ENCODE measurements at regions not wholly inside any gene's neighbourhood (a gene's known extent, or its start where the extent isn't known, plus 50 kb on each side); places are given as distances from the start of the nearest gene placed in this dataset.

DNA sequence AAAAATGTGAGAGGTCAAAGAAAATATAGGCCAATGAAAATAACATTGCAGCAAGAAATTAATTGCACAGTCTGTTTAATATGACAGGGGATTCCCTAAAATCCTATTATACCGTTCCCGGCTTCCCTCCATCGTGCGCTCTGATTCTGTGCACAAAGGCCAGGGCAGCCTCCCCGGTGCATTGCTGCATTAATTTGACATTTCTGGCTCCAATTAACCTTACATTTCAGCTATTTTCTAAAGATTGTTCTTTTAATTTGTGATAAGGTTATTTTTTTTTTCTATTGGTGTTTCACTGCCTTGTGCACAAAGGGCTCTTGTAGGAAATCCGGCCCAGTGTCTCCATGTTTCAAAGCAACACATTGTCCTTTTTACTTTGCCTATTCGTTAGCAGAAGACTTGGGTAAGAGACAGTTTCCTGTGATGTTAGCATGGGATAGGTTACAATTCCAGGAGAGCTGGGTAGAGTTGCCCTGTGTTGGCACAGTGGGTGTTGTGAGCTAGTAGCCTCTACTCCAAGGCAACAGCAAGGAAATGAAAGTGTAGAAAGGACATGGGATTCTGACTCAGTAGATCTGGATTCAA, 257.3 kb upstream of the IGF1R start:
- no peak for DNase-seq

GRCh38 chr15:98391568-98391967, 256.8 kb upstream of the IGF1R start:
- no peak for DNase-seq

GRCh38 chr15:98393471-98393870, 254.9 kb upstream of the IGF1R start:
- no peak for DNase-seq

- DNase-seq: no peak
Measured at GRCh38 chr15:98394546-98394945, 253.8 kb upstream of the IGF1R start.

DNA sequence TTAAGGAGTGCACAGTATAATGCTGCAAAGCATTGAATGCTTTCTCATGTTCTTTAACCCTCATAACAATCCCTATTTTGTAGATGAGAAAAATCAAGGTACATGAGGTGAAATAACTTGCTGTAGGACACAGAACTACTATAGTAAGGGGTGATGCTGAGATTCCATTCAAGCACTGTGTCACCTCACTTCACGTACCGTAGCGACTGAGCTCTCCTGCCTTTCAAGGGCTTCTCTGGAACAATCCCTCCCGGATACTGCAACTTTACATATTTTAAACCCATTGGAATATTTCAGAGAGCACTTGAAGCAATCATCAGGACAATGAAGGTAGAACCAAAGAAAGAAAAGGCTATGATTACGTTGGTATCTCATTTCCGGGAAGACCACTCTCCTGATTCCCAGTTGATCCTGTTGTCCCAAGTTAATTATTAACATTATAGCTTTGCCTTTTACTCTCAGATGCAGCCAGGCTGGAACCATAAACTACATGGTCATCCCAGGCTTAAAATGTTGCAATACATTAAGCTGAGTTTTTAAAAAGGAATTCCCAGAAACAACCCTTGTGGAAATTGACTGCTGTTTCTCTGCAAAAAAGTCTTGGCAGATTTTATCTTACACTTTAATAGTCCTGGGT, 252.2 kb upstream of the IGF1R start:
- no peak for DNase-seq

DNA sequence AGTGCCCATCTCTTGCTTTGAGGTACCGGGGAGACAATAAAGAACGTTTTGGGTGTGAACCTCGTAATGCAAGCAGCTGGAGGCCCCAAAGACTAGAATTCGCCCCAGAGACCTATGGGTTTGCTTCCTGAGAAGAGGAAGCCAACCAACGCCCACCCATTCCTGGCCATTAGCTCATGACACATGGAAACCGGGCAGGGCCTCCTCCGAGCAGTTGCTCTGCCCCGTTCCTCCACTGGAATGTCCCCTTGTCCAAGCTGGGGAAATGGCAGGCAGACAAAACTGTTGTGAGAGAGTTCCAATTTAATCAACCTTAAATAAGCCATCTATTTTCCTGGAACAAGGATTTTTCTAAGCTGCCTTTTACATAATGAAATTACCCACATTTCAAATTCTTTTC, 250.9 kb upstream of the IGF1R start:
- DNase-seq: no peak

DNA sequence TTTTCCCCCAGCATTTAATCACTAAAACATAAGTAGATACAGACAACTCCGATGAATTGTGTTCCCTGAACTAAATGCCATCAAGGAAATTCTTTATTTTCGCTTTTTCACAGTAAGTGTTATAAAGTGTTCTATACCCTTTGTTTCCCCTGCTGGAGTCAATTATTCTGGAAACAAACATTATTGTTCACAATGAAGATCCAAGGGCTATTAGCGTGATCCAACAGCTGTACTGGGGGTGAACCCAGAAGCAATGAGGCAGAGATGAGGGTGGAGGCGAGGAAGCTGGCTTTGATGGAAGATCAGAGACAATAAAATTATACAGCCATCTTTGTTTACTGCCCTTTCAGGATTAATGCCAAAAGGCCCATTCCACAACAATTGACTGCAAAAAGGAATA, 250.3 kb upstream of the IGF1R start:
- DNase-seq: no peak

DNA sequence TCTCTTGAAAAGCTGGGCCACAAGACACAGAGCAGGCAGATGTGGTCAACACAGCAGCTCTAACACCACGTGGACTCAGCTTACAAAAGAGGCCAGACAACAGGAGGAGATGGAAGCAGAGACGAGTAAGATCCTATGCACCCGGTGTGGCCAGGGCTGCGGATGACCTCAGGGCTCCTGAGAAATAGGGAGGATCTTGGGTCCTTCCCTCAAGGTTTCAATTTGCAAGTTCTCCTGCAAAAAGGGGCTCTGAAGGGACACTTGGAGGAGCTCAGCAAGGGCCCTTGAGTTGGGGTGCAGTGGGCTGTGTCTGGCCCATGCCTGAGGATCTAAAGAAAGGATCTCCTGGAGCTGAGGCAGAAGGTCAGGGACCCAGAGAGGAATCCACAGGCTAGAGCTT, 249.5 kb upstream of the IGF1R start:
- no peak for DNase-seq

- no peak for DNase-seq
Measured at GRCh38 chr15:98400120-98400519, 248.2 kb upstream of the IGF1R start.

DNA sequence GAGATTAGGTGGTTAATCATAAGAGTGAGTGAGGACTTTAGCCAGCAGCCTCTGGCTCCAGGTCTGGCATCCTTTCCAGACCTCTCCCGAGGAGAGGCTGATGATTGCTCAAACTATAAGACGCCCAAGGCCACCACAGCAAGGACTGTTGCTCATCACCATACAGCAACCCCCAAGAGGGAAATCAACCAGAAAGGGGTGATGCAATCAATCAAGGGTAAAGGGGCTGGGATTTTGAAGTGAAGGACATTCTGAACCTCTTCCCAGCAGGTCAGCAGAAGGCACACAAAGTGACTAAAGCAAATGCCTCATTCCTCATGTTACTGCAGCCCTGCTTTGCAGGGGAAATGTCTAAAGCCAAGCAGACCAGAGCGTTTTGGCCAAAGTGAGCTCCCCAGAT, 247.3 kb upstream of the IGF1R start:
- no peak for DNase-seq

GRCh38 chr15:98402486-98402885, 245.9 kb upstream of the IGF1R start:
- DNase-seq: no peak

GRCh38 chr15:98403169-98403568, 245.2 kb upstream of the IGF1R start:
- no peak for DNase-seq

DNA sequence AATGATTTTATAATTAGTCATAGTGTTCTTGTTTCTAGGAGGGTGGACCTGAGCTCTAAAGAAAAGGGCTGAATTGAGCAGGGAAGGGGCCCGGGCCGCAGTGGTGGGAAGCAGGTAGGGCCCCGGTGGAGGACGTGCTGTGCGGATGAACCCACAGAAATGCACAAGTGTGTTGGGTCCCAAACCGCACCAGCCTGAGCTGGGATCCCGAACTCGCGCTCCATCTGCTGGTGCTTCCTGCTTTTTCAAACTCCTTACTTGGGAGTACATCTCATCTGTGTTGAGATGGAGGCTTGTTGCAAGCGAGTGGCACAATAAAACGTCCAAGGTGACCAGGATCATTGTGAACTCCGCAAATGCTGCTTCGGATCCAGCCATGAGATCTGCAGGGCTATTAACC, 244.8 kb upstream of the IGF1R start:
- DNase-seq: no peak

DNA sequence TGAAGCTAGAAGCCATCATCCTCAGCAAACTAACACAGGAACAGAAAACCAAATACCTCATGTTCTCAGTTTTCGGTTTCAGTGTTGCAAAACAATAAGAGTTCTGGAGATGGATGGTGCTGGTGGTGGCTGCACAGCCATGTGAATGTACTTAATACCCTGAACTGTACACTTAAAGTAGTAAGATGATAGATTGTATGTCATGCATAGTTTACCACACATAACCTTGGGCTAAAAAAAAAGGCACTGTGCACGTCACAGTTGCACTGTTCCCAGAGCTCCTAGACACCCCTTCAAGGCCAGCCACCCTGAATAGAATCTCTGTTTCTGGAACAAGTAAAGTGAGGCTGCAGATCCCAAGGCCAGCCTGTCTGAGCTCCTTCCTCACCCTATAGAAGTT, 243.3 kb upstream of the IGF1R start:
- no peak for DNase-seq

- DNase-seq: no peak
Measured at GRCh38 chr15:98408231-98408630, 240.1 kb upstream of the IGF1R start.

DNA sequence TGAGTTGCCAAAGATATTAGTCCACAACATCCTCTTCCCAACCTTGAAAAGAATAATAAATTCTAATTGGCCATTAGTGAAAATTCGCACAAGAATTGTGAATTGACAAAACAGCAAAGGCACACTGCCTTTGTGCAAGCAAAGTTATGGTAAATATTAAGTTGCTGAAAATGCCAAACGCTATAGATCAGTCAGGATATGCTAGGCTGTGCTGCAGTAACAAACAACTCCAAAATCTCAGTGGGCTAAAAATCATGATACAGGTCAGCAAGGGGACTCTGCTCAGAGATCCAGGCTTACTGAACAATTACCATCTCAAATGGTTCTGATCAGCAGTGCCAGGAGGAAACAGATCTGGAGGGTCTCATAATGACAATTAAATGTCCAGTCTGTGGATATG, 238.0 kb upstream of the IGF1R start:
- DNase-seq: no peak

- peak; percentile 13 for DNase-seq
Measured at GRCh38 chr15:98412852-98413251, 235.5 kb upstream of the IGF1R start.

DNA sequence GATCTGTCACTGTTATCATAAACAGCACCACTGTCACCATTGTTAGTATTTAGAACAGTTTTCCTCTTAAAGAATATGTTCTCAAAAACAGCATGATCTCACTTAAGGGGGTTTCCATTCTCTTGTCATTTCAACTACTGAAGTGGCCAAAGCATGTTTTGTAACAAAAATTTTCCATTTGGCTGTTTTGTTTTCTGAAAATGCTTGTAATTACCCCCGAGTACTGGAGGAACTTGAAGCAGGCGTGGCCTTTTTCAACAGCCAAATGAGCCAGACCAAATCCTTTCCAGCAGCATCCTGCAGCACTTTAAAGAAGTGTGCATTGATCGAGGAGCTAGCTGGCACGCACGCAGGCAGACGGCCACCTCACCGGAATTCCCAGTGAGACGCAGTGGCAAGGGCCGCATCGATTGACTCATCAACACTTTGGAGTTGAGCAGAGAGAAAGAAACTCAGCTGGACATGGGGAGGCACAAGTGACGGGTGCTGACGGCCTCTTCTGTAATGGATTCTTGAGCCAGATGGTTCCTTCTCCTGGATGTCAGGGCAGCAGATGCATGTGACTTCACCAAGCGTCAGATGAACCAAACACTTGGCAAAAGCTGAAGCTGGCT, 234.3 kb upstream of the IGF1R start:
- DNase-seq: no peak

DNA sequence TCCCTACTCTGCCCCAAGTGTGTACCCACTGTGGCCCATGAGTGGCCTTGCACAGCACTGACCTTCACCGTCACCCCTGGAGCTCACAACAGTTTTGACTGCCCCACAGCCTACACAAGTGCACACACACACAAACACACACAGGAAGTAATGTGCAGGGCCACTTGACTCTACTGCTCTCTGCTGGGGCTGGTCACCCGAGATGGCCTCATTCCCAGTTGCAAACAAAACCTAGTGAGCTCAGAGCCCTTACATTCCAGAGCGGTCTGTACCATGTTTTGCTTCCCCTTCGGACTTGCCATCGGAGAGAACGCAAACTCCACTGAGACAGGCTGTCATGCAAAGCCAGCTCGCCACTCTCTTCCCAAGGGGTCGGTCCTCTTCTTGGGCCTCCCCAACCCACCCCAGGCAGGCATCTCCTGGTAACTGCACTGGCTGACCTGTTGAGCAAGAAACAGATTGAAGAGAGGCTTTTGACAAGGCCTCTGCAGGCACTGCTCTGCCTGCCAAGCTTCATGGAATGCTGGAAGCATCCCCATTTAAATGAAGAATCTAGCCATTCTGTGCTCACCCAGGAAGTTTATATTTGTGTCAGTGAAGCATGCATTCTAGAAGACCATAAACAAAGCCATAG, 232.0 kb upstream of the IGF1R start:
- DNase-seq: no peak

- no peak for DNase-seq
Measured at GRCh38 chr15:98417346-98417745, 231.0 kb upstream of the IGF1R start.

DNA sequence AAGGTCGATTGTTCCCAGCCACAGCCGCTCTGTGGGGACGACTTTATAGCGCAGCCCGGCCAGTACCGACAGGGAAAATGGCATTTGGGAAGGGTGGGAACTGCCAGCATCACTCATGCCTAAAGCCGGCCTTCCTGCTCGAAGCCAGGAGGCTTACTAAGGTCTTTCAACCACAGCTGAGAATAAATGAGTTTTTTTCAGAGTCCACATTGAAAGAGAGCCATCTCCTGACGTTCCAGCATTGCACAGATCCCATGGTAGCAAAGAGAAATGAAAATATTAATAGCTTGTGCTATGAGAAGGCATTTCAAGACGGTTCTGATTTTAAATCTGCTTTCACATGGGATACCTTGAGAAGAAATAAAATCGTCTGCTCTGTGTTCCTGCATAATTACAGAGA, 230.2 kb upstream of the IGF1R start:
- DNase-seq: no peak

- DNase-seq: no peak
Measured at GRCh38 chr15:98419173-98419780, 229.1 kb upstream of the IGF1R start.

DNA sequence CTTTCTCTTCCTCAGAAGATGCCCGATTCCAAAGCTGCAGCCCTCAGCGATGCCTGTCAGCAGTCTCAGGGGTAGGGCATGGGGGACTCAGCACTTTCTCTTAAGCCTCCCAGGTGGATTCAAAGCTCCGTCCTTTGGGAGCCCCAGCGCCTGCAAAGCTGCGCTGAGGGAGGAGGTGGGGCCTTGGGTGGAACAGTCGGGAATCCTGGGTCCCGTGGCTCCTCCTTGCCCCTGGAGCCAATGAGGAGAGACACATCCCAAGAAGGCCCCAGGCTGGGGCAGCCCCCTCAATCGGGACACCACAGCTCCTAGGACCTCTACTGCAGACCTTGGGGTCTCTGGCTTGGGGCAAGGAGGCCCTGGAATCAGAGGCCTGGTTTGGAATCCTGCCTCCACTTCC, 227.5 kb upstream of the IGF1R start:
- no peak for DNase-seq

All from fibroblast of skin of scalp (primary cell).